C1 segment of cervical spinal cord (tissue), 14 donors: ENCODE measurements at regions not wholly inside any gene's neighbourhood (a gene's known extent, or its start where the extent isn't known, plus 50 kb on each side); places are given as distances from the start of the nearest gene placed in this dataset.
"Not testable (repeated sequence)": the region's sequence is repeated elsewhere in the genome, so short reads cannot be mapped to it uniquely, and the experiment has no call there.

Source experiments
- DNase-seq, 14 donors: peaks; one replicate each; lab custom pipeline; 2025; lab: John Stamatoyannopoulos, UW

DNA sequence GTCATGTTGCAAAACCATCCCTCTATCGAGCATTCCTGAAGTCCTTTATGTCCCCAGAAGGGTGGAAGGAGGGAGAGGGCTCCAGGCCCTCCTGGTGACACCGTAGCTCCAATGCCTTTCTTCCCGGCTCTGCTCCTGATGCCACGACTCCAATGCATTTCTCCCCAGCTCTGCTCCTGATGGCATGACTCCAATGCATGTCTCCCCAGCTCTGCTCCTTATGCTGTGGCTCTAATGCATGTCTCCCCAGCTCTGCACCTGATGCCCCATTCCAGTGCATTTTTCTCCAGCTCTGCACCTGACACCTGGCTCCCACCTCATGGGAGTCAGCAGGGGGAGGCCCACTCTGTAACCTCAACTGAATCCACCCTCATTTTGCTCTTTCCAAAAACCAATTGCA, 153.0 kb upstream of the SALL3 start:
- no peak for DNase-seq

GRCh38 chr18:78827141-78827540, 152.5 kb upstream of the SALL3 start:
- DNase-seq = no peak

- DNase-seq = no peak
Observed at GRCh38 chr18:78828131-78828530, 151.5 kb upstream of the SALL3 start.

DNA sequence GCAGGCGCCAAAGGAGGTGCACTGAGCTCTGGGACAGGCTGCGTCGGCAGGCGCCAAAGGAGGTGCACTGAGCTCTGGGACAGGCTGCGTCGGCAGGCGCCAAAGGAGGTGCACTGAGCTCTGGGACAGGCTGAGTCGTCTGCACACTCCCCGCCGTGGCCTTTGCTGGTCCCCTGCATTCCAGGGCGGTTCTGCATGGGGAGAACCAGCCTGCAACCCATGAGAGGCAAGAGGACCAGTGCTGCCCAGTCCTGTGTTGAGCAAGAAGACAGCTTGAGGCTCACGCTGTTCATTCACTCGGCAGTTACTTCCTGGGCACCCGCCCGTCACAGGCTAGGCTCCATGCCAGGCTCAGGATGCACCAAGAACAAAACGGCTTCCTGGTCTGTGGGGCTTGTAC, 150.6 kb upstream of the SALL3 start:
- not testable (repeated sequence) for DNase-seq

DNA sequence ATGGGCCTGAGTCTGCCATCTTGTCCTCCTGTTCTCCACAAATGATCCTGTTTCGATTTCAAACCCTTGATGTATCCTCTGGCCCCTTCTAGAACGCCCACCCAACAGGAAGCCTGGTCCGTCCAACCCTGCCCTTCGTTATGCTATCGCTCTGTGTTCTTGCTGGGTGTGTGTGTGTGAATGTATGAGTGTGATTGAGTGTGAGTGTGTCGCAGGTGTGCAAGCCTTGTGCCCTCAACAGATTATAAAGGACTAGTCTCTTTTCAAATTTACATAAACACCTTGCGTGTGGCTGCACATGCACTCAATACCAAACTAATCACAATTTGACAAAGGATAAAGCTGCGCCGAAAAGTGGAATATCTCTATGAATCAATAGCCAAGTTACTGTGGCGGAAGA, 149.5 kb upstream of the SALL3 start:
- DNase-seq = no peak

DNA sequence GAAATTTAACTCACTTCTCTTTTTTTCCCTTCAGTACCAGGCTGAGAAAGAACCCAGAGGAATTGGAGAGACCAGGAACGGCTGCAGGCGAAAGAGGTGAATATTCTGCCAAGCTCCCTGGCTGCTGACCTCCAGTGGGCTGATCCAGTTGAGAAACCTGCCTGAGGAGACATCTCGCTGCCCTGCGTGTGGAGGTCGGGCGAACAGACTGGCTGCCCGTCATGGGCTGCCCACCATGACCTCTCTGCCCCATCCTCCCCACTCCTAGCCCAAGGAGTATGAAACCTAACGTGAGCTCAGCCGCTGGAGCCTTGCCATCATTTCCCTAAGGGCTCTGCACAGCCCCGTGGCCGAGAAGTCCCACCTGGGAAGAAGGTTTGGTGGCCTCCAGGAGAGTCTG, 148.8 kb upstream of the SALL3 start:
- DNase-seq = no peak

DNA sequence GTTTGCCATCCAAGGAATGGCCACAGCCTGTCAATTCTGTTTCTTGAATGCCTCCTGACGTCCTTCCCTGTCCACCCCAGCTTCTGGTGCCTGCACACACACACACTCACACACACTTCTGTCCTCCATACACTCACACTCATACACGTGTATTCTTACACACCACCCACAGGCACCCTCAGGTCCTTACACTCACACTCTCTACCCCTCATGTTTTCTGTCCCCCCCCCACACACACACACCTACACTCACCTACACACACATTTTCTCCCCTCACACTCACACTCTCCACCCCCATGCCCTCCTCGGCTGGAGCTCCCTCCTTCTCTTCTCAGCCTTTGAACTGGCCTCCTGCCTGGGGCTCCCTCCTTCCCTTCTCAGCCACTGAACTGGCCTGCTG, 148.0 kb upstream of the SALL3 start:
- DNase-seq = no peak

GRCh38 chr18:78833833-78834232, 145.8 kb upstream of the SALL3 start:
- DNase-seq = no peak

- no peak for DNase-seq
Observed at GRCh38 chr18:78836838-78837237, 142.8 kb upstream of the SALL3 start.

DNA sequence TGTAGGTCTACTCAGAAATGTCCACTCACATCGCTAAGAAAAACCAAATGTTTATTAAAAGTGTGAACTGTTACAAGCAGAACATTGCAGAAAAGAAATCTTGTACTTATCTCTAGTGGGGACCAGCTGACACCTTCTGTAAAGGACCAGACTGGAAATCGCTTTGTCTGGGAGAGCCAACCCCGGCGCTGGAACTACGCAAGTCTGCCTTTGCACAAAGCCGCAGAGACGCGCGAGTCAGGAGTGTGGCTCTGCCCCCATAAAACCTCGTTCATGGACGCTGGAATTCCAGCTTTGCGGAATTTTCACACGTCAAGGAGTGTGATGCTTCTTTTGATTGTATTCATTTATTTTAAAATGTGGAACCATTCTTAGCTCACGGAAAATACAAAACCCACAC, 141.9 kb upstream of the SALL3 start:
- no peak for DNase-seq

DNA sequence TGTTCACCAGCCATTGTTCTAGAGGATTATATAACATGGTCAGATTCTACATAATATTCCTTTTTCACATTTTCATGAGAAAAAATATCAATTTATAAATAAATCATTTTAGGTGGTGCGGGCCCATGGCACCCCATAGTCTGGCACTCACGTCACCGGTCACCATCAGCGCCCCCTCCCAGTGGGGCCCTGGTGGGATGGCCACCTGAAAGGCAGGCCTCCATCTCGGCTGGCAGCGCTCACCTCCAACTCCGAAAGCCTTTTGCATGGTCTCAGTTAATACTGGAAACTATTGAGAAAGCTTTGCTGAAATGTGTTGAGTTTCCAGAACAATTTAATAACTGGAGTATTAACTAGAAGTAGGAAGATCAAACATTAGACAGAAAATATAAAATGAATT, 141.4 kb upstream of the SALL3 start:
- no peak for DNase-seq

DNA sequence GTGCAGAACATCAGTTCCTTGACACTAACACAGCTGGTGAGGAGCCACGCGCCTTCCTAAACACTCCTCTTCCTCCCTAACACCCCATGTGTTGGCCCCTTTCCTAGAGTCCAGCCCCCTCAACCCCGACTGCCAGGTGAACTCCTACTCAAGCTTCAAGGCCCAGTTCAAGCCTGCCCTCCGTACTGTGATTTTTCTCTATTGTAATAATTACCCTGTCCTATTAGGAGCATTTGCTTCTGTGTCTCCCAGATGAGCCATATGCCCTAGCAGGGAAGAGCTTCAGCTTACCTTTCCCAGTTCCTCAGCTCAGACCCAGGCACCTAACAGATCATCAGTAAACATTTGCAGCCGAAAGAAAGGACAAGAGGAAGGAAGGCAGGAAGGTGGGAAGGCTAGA, 130.6 kb upstream of the SALL3 start:
- DNase-seq = no peak

GRCh38 chr18:78849458-78849857, 130.2 kb upstream of the SALL3 start:
- DNase-seq = no peak

GRCh38 chr18:78853341-78853740, 126.3 kb upstream of the SALL3 start:
- DNase-seq = no peak

DNA sequence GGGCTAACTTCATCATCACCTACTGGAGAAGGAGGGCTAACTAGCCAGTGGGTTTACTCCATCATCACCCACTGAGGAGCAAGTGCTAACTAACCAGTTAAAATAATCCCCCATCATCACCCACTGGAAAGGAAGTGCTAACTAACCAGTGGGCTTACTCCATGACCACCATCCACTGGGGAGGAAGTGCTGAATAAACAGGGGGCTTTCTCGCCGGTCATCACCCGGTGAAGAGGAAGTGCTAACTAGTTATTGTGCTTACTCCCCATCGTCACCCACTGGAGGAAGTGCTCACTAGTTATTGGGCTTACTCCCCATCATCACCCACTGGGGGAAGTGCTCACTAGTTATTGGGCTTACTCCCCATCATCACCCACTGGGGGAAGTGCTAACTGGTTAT, 124.4 kb upstream of the SALL3 start:
- no peak for DNase-seq

DNA sequence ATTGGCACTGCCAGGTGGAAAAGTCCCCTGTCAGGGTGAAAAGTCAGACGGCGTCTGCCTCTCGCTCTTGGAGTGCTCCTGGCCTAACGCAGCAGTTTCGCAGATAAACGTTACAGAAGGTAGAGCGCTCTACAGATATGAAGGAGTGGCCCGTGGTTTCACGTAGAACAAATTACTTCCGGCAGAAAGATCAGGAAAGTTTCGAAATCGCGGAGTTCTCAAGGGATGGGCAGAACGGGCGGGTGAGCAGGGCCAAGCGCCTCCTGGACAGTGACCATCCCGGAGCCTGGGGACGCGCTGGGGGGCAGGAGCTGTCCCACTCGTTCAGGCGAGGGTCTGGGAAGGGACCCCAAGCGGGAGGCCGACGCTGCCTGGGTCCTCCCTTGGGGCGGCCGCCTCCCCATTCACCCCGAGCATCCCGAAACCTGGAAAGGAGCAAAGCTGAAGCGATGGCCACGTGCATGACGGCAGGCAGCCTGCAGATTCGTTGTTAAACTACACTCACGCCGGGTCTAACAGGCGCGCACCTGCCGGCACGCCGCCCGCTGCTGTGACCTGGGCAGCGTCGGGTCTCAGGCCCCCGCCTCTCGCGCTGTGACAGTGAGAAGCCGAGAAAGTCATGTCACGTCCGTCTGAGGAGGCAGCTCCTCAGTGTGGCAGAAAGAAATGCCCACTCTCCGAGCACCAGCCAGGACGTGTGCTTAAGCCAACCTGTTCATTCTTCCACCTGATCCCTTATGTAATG, 122.9 kb upstream of the SALL3 start:
- DNase-seq = no peak

GRCh38 chr18:78857314-78858150, 122.1 kb upstream of the SALL3 start:
- DNase-seq = no peak

- no peak for DNase-seq
Observed at GRCh38 chr18:78859686-78860085, 119.9 kb upstream of the SALL3 start.

- DNase-seq = no peak
Observed at GRCh38 chr18:78860117-78860516, 119.5 kb upstream of the SALL3 start.

- DNase-seq = no peak
Observed at GRCh38 chr18:78861116-78861515, 118.5 kb upstream of the SALL3 start.

DNA sequence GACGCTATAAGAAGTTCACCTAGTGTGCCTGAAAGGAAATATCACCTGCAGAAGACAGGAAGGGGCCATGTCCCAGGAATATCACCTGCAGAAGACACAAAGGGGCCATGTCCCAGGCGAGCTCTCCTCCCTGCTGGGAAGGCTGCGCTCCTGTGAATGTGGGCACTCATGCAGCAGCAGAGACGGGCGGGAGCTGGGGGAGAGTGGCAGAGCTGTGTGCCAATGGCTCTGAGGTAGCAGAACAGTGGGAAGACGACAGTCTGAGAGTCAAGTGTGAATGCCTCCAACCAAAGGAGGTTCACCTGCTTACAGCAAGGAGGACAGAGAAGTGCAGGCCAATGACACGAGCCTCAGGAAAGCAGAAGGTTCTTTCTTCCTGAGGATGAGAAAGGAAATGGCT, 117.9 kb upstream of the SALL3 start:
- DNase-seq = no peak

GRCh38 chr18:78862395-78862794, 117.2 kb upstream of the SALL3 start:
- no peak for DNase-seq

GRCh38 chr18:78865056-78865598, 114.5 kb upstream of the SALL3 start:
- DNase-seq = no peak
